ENCODE measurements at regions not wholly inside any gene's neighbourhood (a gene's known extent, or its start where the extent isn't known, plus 50 kb on each side); places are given as distances from the start of the nearest gene placed in this dataset.

- H3K36me3 ChIP-seq (ENCODE audit: control insufficient read depth in 2 of 3, insufficient read depth in 3 of 3, low read length in 3 of 3): no peaks in the 10 kb centered on the region
- no peak for DNase-seq
- no peak for FAIRE-seq
- H3K4me3 ChIP-seq (ENCODE audit: low read length in 3 of 3): no peak overlapping the region
- H3K27me3 ChIP-seq (ENCODE audit: control insufficient read depth, insufficient read depth, low read length): no peaks in the 10 kb centered on the region
- no peak for TF ChIP-seq CTCF (IDR thresholded peaks at IDR 0.05; ENCODE audit: borderline replicate concordance, extremely low read depth, insufficient read depth)
- intact Hi-C loops (cut with DNase I): no loop called here
- no peak overlapping the region for H3K27ac ChIP-seq (ENCODE audit: low read depth in 2 of 2, low read length in 2 of 2)
- H3K9ac ChIP-seq (ENCODE audit: low read length in 3 of 3): no peak overlapping the region
- H3K9me3 ChIP-seq (ENCODE audit: control insufficient read depth in 2 of 3, insufficient read depth in 1 of 3, low read length in 3 of 3): no peaks in the 10 kb centered on the region
- peaks cover 0 to 9% (median 2%) of the 10 kb centered on the region in 3 donors for H3K4me1 ChIP-seq (ENCODE audit: control insufficient read depth in 2 of 3, insufficient read depth in 2 of 3, low read depth in 1 of 3, low read length in 3 of 3)
These were observed 655.0 kb downstream of the METTL15 start for GRCh38 chr11:28763151-28763550.

GRCh38 chr11:28760676-28761390 lies 652.6 kb downstream of the METTL15 start:
- DNase-seq (no peak), FAIRE-seq (no peak)
- H3K9ac ChIP-seq (ENCODE audit: low read length in 3 of 3): no peak overlapping the region
- TF ChIP-seq CTCF (IDR thresholded peaks at IDR 0.05; ENCODE audit: borderline replicate concordance, extremely low read depth, insufficient read depth): no peak
- H3K4me1 ChIP-seq (ENCODE audit: control insufficient read depth in 2 of 3, insufficient read depth in 2 of 3, low read depth in 1 of 3, low read length in 3 of 3): peaks cover 0 to 9% (median 2%) of the 10 kb centered on the region in 3 donors
- H3K9me3 ChIP-seq (ENCODE audit: control insufficient read depth in 2 of 3, insufficient read depth in 1 of 3, low read length in 3 of 3): no peaks in the 10 kb centered on the region
- H3K36me3 ChIP-seq (ENCODE audit: control insufficient read depth in 2 of 3, insufficient read depth in 3 of 3, low read length in 3 of 3): no peaks in the 10 kb centered on the region
- no peak overlapping the region for H3K27ac ChIP-seq (ENCODE audit: low read depth in 2 of 2, low read length in 2 of 2)
- H3K27me3 ChIP-seq (ENCODE audit: control insufficient read depth, insufficient read depth, low read length): no peaks in the 10 kb centered on the region
- intact Hi-C loops (cut with DNase I): no loop called here
- no peak overlapping the region for H3K4me3 ChIP-seq (ENCODE audit: low read length in 3 of 3)

- H3K9ac ChIP-seq (ENCODE audit: low read length in 3 of 3): no peak overlapping the region
- peaks cover 0 to 9% (median 2%) of the 10 kb centered on the region in 3 donors for H3K4me1 ChIP-seq (ENCODE audit: control insufficient read depth in 2 of 3, insufficient read depth in 2 of 3, low read depth in 1 of 3, low read length in 3 of 3)
- no peaks in the 10 kb centered on the region for H3K27me3 ChIP-seq (ENCODE audit: control insufficient read depth, insufficient read depth, low read length)
- no peaks in the 10 kb centered on the region for H3K36me3 ChIP-seq (ENCODE audit: control insufficient read depth in 2 of 3, insufficient read depth in 3 of 3, low read length in 3 of 3)
- H3K27ac ChIP-seq (ENCODE audit: low read depth in 2 of 2, low read length in 2 of 2): no peak overlapping the region
- H3K4me3 ChIP-seq (ENCODE audit: low read length in 3 of 3): no peak overlapping the region
- TF ChIP-seq CTCF (IDR thresholded peaks at IDR 0.05; ENCODE audit: borderline replicate concordance, extremely low read depth, insufficient read depth): no peak
- intact Hi-C loops (cut with DNase I): no loop called here
- DNase-seq (peak in 1 of 5 donors; percentile 11), FAIRE-seq (no peak)
- H3K9me3 ChIP-seq (ENCODE audit: control insufficient read depth in 2 of 3, insufficient read depth in 1 of 3, low read length in 3 of 3): no peaks in the 10 kb centered on the region
These were observed 651.1 kb downstream of the METTL15 start for GRCh38 chr11:28759311-28759710.

All from kidney (tissue), 13 donors.